Thoracic aorta (tissue), 2 donors: ENCODE measurements at regions not wholly inside any gene's neighbourhood (a gene's known extent, or its start where the extent isn't known, plus 50 kb on each side); places are given as distances from the start of the nearest gene placed in this dataset.

ENCODE experiments used
- ATAC-seq: fragments of 150-250 bp; one replicate; pipeline ENCODE4 v1.8.0; 2017; ENCODE audit warnings: low read depth; ENCODE audit not compliant: insufficient number of reproducible peaks, low FRiP score
- DNase-seq: peaks from one replicate; pipeline ENCODE4 v3.0.0-alpha.2; 2020; ENCODE audit warnings: low spot score
- H3K27ac ChIP-seq, 2 donors: fragments of 200-600 bp; sonication (generic); 1 replicate in 1 of 2; 2 replicates in 1 of 2; pipeline ENCODE4 v1.5.1; 2016; ENCODE audit warnings: mild to moderate bottlenecking in 2 of 2, moderate library complexity in 2 of 2
- H3K27me3 ChIP-seq: fragments of 200-600 bp; sonication (generic); replicated peaks from 2 replicates; pipeline ENCODE4 v1.6.0; 2016; ENCODE audit warnings: mild to moderate bottlenecking; ENCODE audit not compliant: insufficient read depth
- H3K36me3 ChIP-seq: fragments of 200-600 bp; sonication (generic); one replicate; pipeline ENCODE4 v1.5.1; 2016
- H3K4me1 ChIP-seq, 2 donors: fragments of 200-600 bp; sonication (generic); 1 replicate in 1 of 2; 2 replicates in 1 of 2; pipeline versions ENCODE4 v1.5.1 to v1.6.0; 2016; ENCODE audit warnings: low read depth in 2 of 2, mild to moderate bottlenecking in 1 of 2; ENCODE audit not compliant: control insufficient read depth in 1 of 2
- H3K4me3 ChIP-seq: fragments of 200-600 bp; sonication (generic); 2 replicates; pipeline ENCODE4 v1.5.1; 2016; ENCODE audit warnings: mild to moderate bottlenecking
- H3K9me3 ChIP-seq: fragments of 200-600 bp; sonication (generic); 2 replicates; pipeline ENCODE4 v1.5.1; 2016
- TF ChIP-seq, protein P1 (sequence below): fragments of 200-600 bp; sonication (generic); IDR thresholded peaks from one replicate; pipeline ENCODE4 v1.5.1; 2019; ENCODE audit warnings: antibody characterized with exemption

DNA sequence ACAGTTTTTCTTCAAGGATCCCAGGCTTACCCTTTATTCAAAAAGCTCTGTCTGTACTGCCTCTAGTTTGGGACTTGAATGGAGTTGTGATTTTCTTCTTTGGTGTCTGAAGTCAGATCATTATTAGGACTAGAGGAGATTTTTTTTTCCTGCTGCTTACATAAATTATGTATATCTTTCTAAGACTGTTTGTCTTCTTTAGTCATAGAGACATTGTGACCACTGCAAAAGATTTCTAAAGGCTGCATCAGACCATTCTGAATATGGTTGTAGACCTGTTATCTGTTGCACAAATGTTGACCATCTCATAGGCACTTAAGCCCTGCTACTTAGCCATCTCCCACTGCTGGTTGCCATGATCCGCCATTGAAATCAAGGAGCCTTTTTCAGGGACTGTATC, 238.5 kb upstream of the SMARCA2 start:
- Histone ChIP-seq H3K9me3 (no peaks in the 10 kb centered on the region), H3K4me3 (no peak overlapping the region), H3K27me3 (no peaks in the 10 kb centered on the region), H3K36me3 (no peaks in the 10 kb centered on the region), H3K4me1 (no peaks in the 10 kb centered on the region), H3K27ac (no peak overlapping the region)
- ATAC-seq, result no peak
- no peak for DNase-seq
- TF ChIP-seq, protein P1, sequence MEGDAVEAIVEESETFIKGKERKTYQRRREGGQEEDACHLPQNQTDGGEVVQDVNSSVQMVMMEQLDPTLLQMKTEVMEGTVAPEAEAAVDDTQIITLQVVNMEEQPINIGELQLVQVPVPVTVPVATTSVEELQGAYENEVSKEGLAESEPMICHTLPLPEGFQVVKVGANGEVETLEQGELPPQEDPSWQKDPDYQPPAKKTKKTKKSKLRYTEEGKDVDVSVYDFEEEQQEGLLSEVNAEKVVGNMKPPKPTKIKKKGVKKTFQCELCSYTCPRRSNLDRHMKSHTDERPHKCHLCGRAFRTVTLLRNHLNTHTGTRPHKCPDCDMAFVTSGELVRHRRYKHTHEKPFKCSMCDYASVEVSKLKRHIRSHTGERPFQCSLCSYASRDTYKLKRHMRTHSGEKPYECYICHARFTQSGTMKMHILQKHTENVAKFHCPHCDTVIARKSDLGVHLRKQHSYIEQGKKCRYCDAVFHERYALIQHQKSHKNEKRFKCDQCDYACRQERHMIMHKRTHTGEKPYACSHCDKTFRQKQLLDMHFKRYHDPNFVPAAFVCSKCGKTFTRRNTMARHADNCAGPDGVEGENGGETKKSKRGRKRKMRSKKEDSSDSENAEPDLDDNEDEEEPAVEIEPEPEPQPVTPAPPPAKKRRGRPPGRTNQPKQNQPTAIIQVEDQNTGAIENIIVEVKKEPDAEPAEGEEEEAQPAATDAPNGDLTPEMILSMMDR, result no peak

DNA sequence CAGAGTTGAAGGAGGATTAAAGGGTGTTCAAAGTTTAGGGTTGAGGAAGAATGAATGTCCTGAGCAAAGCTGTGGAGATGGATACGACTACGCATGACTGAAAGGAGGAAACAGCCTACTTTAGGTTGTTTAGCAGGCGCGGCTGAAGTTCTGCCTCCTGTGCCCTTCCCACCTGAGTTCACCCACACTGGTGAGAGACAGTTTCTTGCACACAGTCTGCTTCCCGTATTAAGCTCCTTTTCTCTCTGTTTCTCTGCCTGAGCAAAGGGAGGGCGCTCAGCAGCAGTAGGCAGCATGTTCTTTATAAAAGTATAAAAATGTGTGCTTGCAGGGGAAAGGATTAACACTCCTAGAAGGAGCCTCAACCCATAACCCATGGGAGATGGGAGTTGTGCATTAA, 224.0 kb upstream of the SMARCA2 start:
- no peak for DNase-seq
- Histone ChIP-seq H3K9me3 (no peaks in the 10 kb centered on the region), H3K4me1 (no peaks in the 10 kb centered on the region), H3K27ac (no peak overlapping the region), H3K4me3 (no peak overlapping the region), H3K27me3 (no peaks in the 10 kb centered on the region), H3K36me3 (no peaks in the 10 kb centered on the region)
- no peak for ATAC-seq
- TF ChIP-seq, protein P1, result no peak

DNA sequence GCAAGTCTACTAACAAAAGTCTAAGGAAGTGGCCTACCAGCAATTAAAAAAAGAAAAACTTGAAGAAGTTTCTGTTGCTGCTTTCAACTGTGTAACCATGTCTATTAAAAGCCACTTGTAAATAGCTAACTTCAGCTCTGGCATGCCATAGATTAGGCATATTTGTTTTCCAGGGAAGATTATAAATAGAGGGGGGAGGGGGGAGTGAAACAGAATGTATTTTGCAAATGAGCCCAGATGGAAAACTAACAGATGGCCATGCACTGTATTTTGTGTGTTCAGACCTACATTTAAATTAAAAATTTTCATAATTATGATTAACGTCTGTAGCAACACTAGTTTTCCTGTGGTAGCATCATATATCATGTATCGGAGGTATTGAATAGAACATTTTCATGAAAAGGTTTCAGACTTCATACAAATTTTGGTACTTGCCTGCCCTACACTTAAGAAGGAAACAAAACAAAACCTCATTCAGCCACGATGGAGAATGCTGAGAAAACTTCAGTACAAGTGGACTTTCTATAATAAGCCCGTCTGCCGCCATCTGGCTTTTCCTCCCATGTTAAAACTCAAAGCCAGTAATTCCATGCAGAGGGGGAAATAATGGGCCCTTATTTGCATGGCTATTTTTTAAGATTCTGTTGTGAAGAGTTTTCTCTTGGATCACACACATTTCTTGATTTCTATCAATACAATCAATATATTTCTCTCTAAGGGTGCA, 220.4 kb upstream of the SMARCA2 start:
- no peak overlapping the region for H3K27ac ChIP-seq
- H3K27me3 ChIP-seq, result no peaks in the 10 kb centered on the region
- TF ChIP-seq, protein P1, result no peak
- DNase-seq, result no peak
- H3K4me1 ChIP-seq, result no peaks in the 10 kb centered on the region
- H3K9me3 ChIP-seq, result no peaks in the 10 kb centered on the region
- H3K4me3 ChIP-seq, result no peak overlapping the region
- ATAC-seq, result no peak
- H3K36me3 ChIP-seq, result no peaks in the 10 kb centered on the region

DNA sequence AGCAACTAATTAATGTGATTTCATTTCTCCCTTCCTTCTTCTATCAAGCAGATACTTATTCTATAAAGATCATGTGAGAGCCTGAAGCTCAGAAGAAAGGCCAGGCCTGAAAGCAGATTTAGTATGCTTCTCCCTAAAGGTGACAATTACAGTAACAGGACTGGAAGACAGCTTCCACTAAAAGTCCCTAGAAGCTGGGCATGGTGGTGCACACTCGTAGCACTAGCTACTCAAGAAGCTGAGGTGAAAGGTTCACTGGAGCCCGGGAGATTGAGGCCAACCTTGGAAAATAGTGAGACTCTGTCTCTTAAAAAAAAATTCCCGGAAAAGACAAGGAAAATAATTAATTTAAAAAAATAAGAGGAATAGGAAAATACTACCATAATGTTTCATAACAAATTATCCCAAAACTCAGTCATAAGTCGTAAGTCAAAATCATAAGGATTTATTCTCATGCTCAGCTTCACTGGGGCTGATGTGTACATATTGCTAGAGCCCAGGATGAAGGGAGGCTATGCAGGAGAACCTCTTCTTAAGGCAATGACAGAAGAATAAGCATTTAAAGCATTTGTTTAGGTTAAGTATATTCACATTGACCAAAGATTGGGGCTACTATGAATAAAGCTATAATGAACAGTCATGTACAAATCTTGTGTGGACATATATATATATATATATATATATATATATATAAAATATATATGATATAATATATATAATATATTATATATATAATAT, 210.8 kb upstream of the SMARCA2 start:
- Histone ChIP-seq H3K4me1 (no peaks in the 10 kb centered on the region), H3K4me3 (no peak overlapping the region), H3K36me3 (no peaks in the 10 kb centered on the region), H3K27me3 (no peaks in the 10 kb centered on the region), H3K9me3 (no peaks in the 10 kb centered on the region), H3K27ac (no peak overlapping the region)
- DNase-seq, result no peak
- ATAC-seq, result no peak
- TF ChIP-seq, protein P1, result no peak

DNA sequence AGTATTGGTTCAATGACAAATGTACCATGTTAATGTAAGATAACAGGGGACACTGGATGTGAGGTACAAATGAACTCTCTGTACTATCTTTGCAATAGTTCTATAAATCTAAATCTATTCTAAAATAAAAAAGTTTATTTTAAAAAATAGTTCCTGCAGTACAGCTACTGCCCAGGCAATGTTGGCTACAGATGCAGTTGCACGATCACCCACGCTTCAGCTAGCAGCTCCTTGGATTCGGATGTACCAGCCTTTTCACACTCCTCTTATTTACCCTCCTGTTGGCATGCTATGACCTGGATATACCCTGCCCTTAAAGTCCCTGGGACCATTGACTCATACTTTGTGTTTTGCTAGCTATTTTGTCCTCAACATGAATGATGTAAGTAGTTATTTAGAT, 185.4 kb upstream of the SMARCA2 start:
- Histone ChIP-seq H3K27ac (no peak overlapping the region), H3K9me3 (no peaks in the 10 kb centered on the region), H3K27me3 (no peaks in the 10 kb centered on the region), H3K4me3 (no peak overlapping the region), H3K4me1 (no peaks in the 10 kb centered on the region), H3K36me3 (no peaks in the 10 kb centered on the region)
- ATAC-seq (no peak), DNase-seq (no peak)
- TF ChIP-seq, protein P1, result no peak
